ENCODE measurements at regions not wholly inside any gene's neighbourhood (a gene's known extent, or its start where the extent isn't known, plus 50 kb on each side); places are given as distances from the start of the nearest gene placed in this dataset.

- Histone ChIP-seq H3K79me2 (replicated peaks; ENCODE audit: insufficient read depth, low read length) (no peaks in the 10 kb centered on the region), H3F3A (ENCODE audit: insufficient read depth, low read length, poor library complexity, severe bottlenecking) (no peaks in the 10 kb centered on the region), H3K9me2 (ENCODE audit: insufficient read depth, low read length) (no peaks in the 10 kb centered on the region), H3K27me3 (ENCODE audit: insufficient read depth, low read depth, low read length) (no peaks in the 10 kb centered on the region), H3K9me3 (ENCODE audit: low read length) (no peaks in the 10 kb centered on the region), H2AFZ (ENCODE audit: low read depth, low read length) (no peak overlapping the region), H3K27ac (ENCODE audit: low read length) (no peak overlapping the region), H4K20me1 (ENCODE audit: insufficient read depth) (no peaks in the 10 kb centered on the region), H3K4me2 (ENCODE audit: low read length) (no peak overlapping the region), H3K9ac (ENCODE audit: low read length) (no peak overlapping the region), H3K36me3 (ENCODE audit: insufficient read depth, low read length) (no peaks in the 10 kb centered on the region), H3K4me3 (ENCODE audit: low read length) (no peak overlapping the region)
- no peak for TF ChIP-seq EZH2 (IDR thresholded peaks at IDR 0.05; ENCODE audit: borderline replicate concordance, insufficient read depth, low read length, poor library complexity, severe bottlenecking)
- TF ChIP-seq MXI1 (conservative IDR thresholded peaks at IDR 0.05; ENCODE audit: poor library complexity, severe bottlenecking): no peak
- TF ChIP-seq REST (IDR thresholded peaks at IDR 0.05; ENCODE audit: borderline replicate concordance): no peak
- no peak for TF ChIP-seq CTCF (IDR thresholded peaks at IDR 0.05; ENCODE audit: poor library complexity, severe bottlenecking)
- TF ChIP-seq POLR2AphosphoS5 (IDR thresholded peaks at IDR 0.05): no peak
- no peak for TF ChIP-seq TAF1 (IDR thresholded peaks at IDR 0.05; ENCODE audit: low read depth)
- TF ChIP-seq SMC3 (conservative IDR thresholded peaks at IDR 0.05; ENCODE audit: poor library complexity): no peak
- TF ChIP-seq EP300 (conservative IDR thresholded peaks at IDR 0.05; ENCODE audit: poor library complexity, severe bottlenecking): no peak
- TF ChIP-seq RAD21 (conservative IDR thresholded peaks at IDR 0.05): no peak
Measured at GRCh38 chr1:208939537-208940085, 643.9 kb upstream of the CAMK1G start.

GRCh38 chr1:208942394-208943130 lies 641.0 kb upstream of the CAMK1G start:
- H3K9ac ChIP-seq (ENCODE audit: low read length): no peak overlapping the region
- no peaks in the 10 kb centered on the region for H3K9me2 ChIP-seq (ENCODE audit: insufficient read depth, low read length)
- no peaks in the 10 kb centered on the region for H3K36me3 ChIP-seq (ENCODE audit: insufficient read depth, low read length)
- TF ChIP-seq TAF1 (IDR thresholded peaks at IDR 0.05; ENCODE audit: low read depth): no peak
- TF ChIP-seq MXI1 (conservative IDR thresholded peaks at IDR 0.05; ENCODE audit: poor library complexity, severe bottlenecking): no peak
- TF ChIP-seq EZH2 (IDR thresholded peaks at IDR 0.05; ENCODE audit: borderline replicate concordance, insufficient read depth, low read length, poor library complexity, severe bottlenecking): no peak
- TF ChIP-seq RAD21 (conservative IDR thresholded peaks at IDR 0.05): no peak
- no peak for TF ChIP-seq SMC3 (conservative IDR thresholded peaks at IDR 0.05; ENCODE audit: poor library complexity)
- TF ChIP-seq POLR2AphosphoS5 (IDR thresholded peaks at IDR 0.05): no peak
- no peaks in the 10 kb centered on the region for H4K20me1 ChIP-seq (ENCODE audit: insufficient read depth)
- H3F3A ChIP-seq (ENCODE audit: insufficient read depth, low read length, poor library complexity, severe bottlenecking): no peaks in the 10 kb centered on the region
- no peaks in the 10 kb centered on the region for H3K79me2 ChIP-seq (replicated peaks; ENCODE audit: insufficient read depth, low read length)
- no peak overlapping the region for H3K27ac ChIP-seq (ENCODE audit: low read length)
- no peak overlapping the region for H3K4me3 ChIP-seq (ENCODE audit: low read length)
- no peaks in the 10 kb centered on the region for H3K27me3 ChIP-seq (ENCODE audit: insufficient read depth, low read depth, low read length)
- H3K4me2 ChIP-seq (ENCODE audit: low read length): no peak overlapping the region
- no peaks in the 10 kb centered on the region for H3K9me3 ChIP-seq (ENCODE audit: low read length)
- H2AFZ ChIP-seq (ENCODE audit: low read depth, low read length): no peak overlapping the region
